Fibroblast of villous mesenchyme (primary cell): ENCODE measurements at regions not wholly inside any gene's neighbourhood (a gene's known extent, or its start where the extent isn't known, plus 50 kb on each side); places are given as distances from the start of the nearest gene placed in this dataset.
"Not testable (repeated sequence)": the region's sequence is repeated elsewhere in the genome, so short reads cannot be mapped to it uniquely, and the experiment has no call there.

Source experiments
- DNase-seq: peaks from one replicate; pipeline ENCODE4 v3.0.0-alpha.2; 2010; ENCODE audit warnings: low read depth
- H3K4me3 ChIP-seq: 2 replicates; pipeline ENCODE4 v1.5.1; 2011; ENCODE audit warnings: low read depth, mild to moderate bottlenecking, low read length
- CTCF ChIP-seq: IDR thresholded peaks from 2 replicates; pipeline ENCODE4 v1.5.1; 2012; ENCODE audit warnings: low read depth, mild to moderate bottlenecking, low read length; ENCODE audit not compliant: insufficient read depth

- DNase-seq = no peak
- no peak for TF ChIP-seq CTCF
- no peak overlapping the region for H3K4me3 ChIP-seq
Observed at GRCh38 chr4:66284991-66285451, 614.7 kb upstream of the EPHA5 start.

- DNase-seq = no peak
- no peak for TF ChIP-seq CTCF
- no peak overlapping the region for H3K4me3 ChIP-seq
Observed at GRCh38 chr4:66279084-66279483, 608.8 kb upstream of the EPHA5 start.

- no peak for DNase-seq
- H3K4me3 ChIP-seq = no peak overlapping the region
- no peak for TF ChIP-seq CTCF
Observed at GRCh38 chr4:66275411-66276038, 605.2 kb upstream of the EPHA5 start.

- no peak overlapping the region for H3K4me3 ChIP-seq
- no peak for DNase-seq
- no peak for TF ChIP-seq CTCF
Observed at GRCh38 chr4:66273110-66273509, 602.8 kb upstream of the EPHA5 start.

- not testable (repeated sequence) for H3K4me3 ChIP-seq, DNase-seq
Observed at GRCh38 chr4:66270356-66270755, 600.1 kb upstream of the EPHA5 start.

- H3K4me3 ChIP-seq, DNase-seq: not testable (repeated sequence)
Observed at GRCh38 chr4:66266554-66266953, 596.3 kb upstream of the EPHA5 start.

GRCh38 chr4:66266035-66266434, 595.7 kb upstream of the EPHA5 start:
- no peak overlapping the region for H3K4me3 ChIP-seq
- no peak for DNase-seq
- TF ChIP-seq CTCF = no peak

GRCh38 chr4:66252291-66252690, 582.0 kb upstream of the EPHA5 start:
- H3K4me3 ChIP-seq = no peak overlapping the region
- TF ChIP-seq CTCF = no peak
- no peak for DNase-seq
